Ovary (tissue), 7 donors: ENCODE measurements at regions not wholly inside any gene's neighbourhood (a gene's known extent, or its start where the extent isn't known, plus 50 kb on each side); places are given as distances from the start of the nearest gene placed in this dataset.

Experiments
- DNase-seq, 5 donors: peaks; one replicate each; pipeline ENCODE4 v3.0.0-alpha.2; 2019 to 2020
- H3K27ac ChIP-seq, 2 donors: fragments of 200-600 bp; one replicate each; pipeline versions ENCODE4 v1.5.1 to v1.8.0; 2019 to 2022
- H3K27me3 ChIP-seq: fragments of 200-600 bp; one replicate; pipeline ENCODE4 v1.8.0; 2022
- H3K36me3 ChIP-seq: fragments of 200-600 bp; sonication (generic); one replicate; pipeline ENCODE4 v1.5.1; 2019
- H3K4me1 ChIP-seq: one replicate; pipeline ENCODE4 v1.8.1; 2013; ENCODE audit warnings: mild to moderate bottlenecking, moderate library complexity; ENCODE audit not compliant: insufficient read depth
- H3K4me3 ChIP-seq: fragments of 200-600 bp; sonication (generic); one replicate; pipeline ENCODE4 v1.5.1; 2017
- H3K9me3 ChIP-seq, 2 donors: fragments of 200-600 bp in 1 of 2; sonication (generic) in 1 of 2; one replicate each; pipeline versions ENCODE4 v1.5.1 to v1.8.1; 2013 to 2019; ENCODE audit warnings: mild to moderate bottlenecking in 1 of 2, moderate library complexity in 1 of 2
- CTCF ChIP-seq, 3 donors: fragments of 450-650 bp in 2 of 3; fragments of 200-600 bp in 1 of 3; IDR thresholded peaks; one replicate each; pipeline versions ENCODE4 v1.5.1 to v1.8.0; 2016 to 2022; ENCODE audit warnings: antibody characterized with exemption in 3 of 3, mild to moderate bottlenecking in 1 of 3
- EP300 ChIP-seq: sonication (generic); formaldehyde crosslinking; IDR thresholded peaks from one replicate; pipeline ENCODE4 v1.6.1; 2017; ENCODE audit warnings: antibody characterized with exemption
- POLR2A ChIP-seq: fragments of 450-650 bp; IDR thresholded peaks from one replicate; pipeline ENCODE4 v1.6.1; 2017; ENCODE audit warnings: antibody characterized with exemption, mild to moderate bottlenecking, moderate library complexity
- whole genome bisulfite sequencing, 3 donors: extraction: QIAGEN DNeasy Blood & Tissue Kit in 1 of 3; methylation state at CpG; one replicate each; pipeline versions ENCODE4 v1.1.5 to v1.1.7; 2013 to 2017; 5-methylcytosine and 5-hydroxymethylcytosine counted together
- intact Hi-C, 4 donors: fragments of 100-400 bp; cut with DNase I; formaldehyde crosslinking; loops; one replicate each; pipeline versions ENCODE4 v1.11.0 to v1.15.1; 2022 to 2023
- donor health status: DM: no; HTN: no; CAD: no; lungs with moderate emphysema.
- donor health status: DM: no; HTN: no; CAD: no.
- donor health status: Bipolar disorder and iron deficiency.
- donor health status: DM: no; HTN: no; CAD: no.
- donor health status: DM: yes; HTN: yes; CAD: no.

GRCh38 chr2:226641008-226641407, 158.6 kb downstream of the IRS1 start:
- no peak for TF ChIP-seq CTCF (IDR thresholded peaks at IDR 0.05)
- TF ChIP-seq POLR2A = no peak
- no peak for TF ChIP-seq EP300
- Histone ChIP-seq H3K9me3 (no peaks in the 10 kb centered on the region), H3K4me3 (no peak overlapping the region), H3K27me3 (no peaks in the 10 kb centered on the region), H3K4me1 (no peaks in the 10 kb centered on the region), H3K36me3 (no peaks in the 10 kb centered on the region), H3K27ac (no peak overlapping the region)
- intact Hi-C loops = no loop called here
- 87 to 95% (median 95%) methylated on average over 1 of the region's 1 CpG for WGBS, 3 donors
- DNase-seq = no peak

- no peak for TF ChIP-seq POLR2A
- TF ChIP-seq EP300 = no peak
- TF ChIP-seq CTCF (IDR thresholded peaks at IDR 0.05) = no peak
- no peak overlapping the region for H3K27ac ChIP-seq
- H3K4me1 ChIP-seq = no peaks in the 10 kb centered on the region
- intact Hi-C loops = no loop called here
- WGBS, 3 donors = 97 to 98% (median 98%) methylated on average over 3 of the region's 3 CpGs
- no peak overlapping the region for H3K4me3 ChIP-seq
- H3K9me3 ChIP-seq = no peaks in the 10 kb centered on the region
- DNase-seq = no peak
- no peaks in the 10 kb centered on the region for H3K27me3 ChIP-seq
- no peaks in the 10 kb centered on the region for H3K36me3 ChIP-seq
These were observed 159.1 kb downstream of the IRS1 start for GRCh38 chr2:226640501-226640900.

- intact Hi-C loops = loop anchor here in 1 of 4 donors (10.0 kb wide), 1 partner anchor 155 kb away; the partner anchor contains the start of gene IRS1
- 94 to 98% (median 97%) methylated on average over 2 of the region's 2 CpGs for WGBS, 3 donors
These were observed 160.1 kb downstream of the IRS1 start for GRCh38 chr2:226639550-226639949.

GRCh38 chr2:226638576-226638975, 161.0 kb downstream of the IRS1 start:
- Histone ChIP-seq H3K9me3 (no peaks in the 10 kb centered on the region), H3K4me3 (no peak overlapping the region), H3K27me3 (no peaks in the 10 kb centered on the region), H3K4me1 (no peaks in the 10 kb centered on the region), H3K36me3 (no peaks in the 10 kb centered on the region), H3K27ac (no peak overlapping the region)
- intact Hi-C loops = loop anchor here in 1 of 4 donors (10.0 kb wide), 1 partner anchor 156 kb away; the partner anchor contains the start of gene IRS1
- WGBS, 3 donors = 76 to 84% (median 79%) methylated on average over 9 of the region's 9 CpGs
- DNase-seq = no peak
- TF ChIP-seq POLR2A = no peak
- no peak for TF ChIP-seq EP300
- no peak for TF ChIP-seq CTCF (IDR thresholded peaks at IDR 0.05)

More at GRCh38 chr2:226639550-226639949, 160.1 kb downstream of the IRS1 start:
- no peaks in the 10 kb centered on the region for H3K9me3 ChIP-seq
- DNase-seq = no peak
- H3K36me3 ChIP-seq = no peaks in the 10 kb centered on the region
- no peaks in the 10 kb centered on the region for H3K4me1 ChIP-seq
- H3K4me3 ChIP-seq = no peak overlapping the region
- no peaks in the 10 kb centered on the region for H3K27me3 ChIP-seq
- TF ChIP-seq CTCF (IDR thresholded peaks at IDR 0.05) (no peak), POLR2A (no peak)
- H3K27ac ChIP-seq = no peak overlapping the region
